Left colon (tissue), 2 donors: ENCODE measurements at regions not wholly inside any gene's neighbourhood (a gene's known extent, or its start where the extent isn't known, plus 50 kb on each side); places are given as distances from the start of the nearest gene placed in this dataset.
"Not testable (repeated sequence)": the region's sequence is repeated elsewhere in the genome, so short reads cannot be mapped to it uniquely, and the experiment has no call there.

Source experiments
- ATAC-seq: fragments of 200-7000 bp; cut with Tn5 transposase; one replicate; pipeline ENCODE4 v1.9.1; 2020; ENCODE audit warnings: mild to moderate bottlenecking, moderate library complexity
- DNase-seq, 2 donors: peaks; one replicate each; pipeline ENCODE4 v3.0.0-alpha.2; 2020
- intact Hi-C, 2 donors: fragments of 100-400 bp; cut with DNase I in 1 of 2; cut with micrococcal nuclease in 1 of 2; formaldehyde crosslinking; loops; one replicate each; pipeline versions ENCODE4 v1.11.2 to v1.14.0; 2022; cut with DNase I, micrococcal nuclease
- donor health status: DM: no; HTN: no; CAD: no.
- donor health status: DM: yes; HTN: yes; CAD: no.

- ATAC-seq (no peak), DNase-seq (no peak)
- intact Hi-C loops = no loop called here
Observed at GRCh38 chr12:126258190-126258589, 1193.0 kb downstream of the AACS start.

GRCh38 chr12:126262829-126263228, 1197.6 kb downstream of the AACS start:
- ATAC-seq = no peak
- intact Hi-C loops = no loop called here
- no peak for DNase-seq

DNA sequence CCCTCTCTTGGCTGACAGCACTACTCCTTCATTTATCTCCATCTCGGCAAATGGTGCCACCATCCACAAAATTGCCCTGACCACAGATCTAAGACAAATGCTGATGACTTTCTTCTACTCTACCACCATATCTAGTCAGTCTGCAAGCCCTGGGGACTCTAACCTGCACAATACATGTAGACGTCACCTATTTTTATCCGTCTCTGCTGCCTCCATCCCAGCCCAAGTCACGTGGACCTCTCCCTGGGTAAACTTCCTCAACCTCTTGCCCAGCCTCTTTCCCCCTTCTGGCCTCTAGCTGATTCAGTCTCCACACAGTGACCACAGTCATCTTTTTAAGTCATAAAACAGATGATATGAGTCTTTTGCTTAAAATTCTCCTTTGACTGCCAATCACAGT, 1203.0 kb downstream of the AACS start:
- ATAC-seq (no peak), DNase-seq (no peak)
- intact Hi-C loops = no loop called here

GRCh38 chr12:126271159-126271558, 1205.9 kb downstream of the AACS start:
- DNase-seq (no peak), ATAC-seq (no peak)
- intact Hi-C loops = no loop called here

GRCh38 chr12:126282691-126283090, 1217.5 kb downstream of the AACS start:
- DNase-seq (no peak), ATAC-seq (no peak)
- intact Hi-C loops = no loop called here

DNA sequence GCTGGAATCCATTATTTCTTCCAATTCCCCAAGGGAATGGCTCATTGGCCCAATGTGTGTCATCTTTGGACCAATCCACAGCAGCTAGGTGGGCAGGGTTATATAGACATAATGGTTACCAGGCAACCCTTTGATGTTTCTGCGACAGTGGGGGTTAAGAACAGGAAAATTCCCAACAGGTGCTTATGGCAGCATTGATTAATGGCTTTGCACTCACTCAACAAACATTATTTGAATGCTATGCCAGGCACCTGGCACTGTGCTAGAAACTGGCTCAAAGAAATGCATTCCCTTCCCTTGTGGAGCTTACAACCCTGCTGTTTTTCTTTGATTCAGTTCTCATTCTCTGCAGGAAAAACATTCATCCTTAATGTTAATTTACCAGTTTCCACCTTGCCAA, 1221.0 kb downstream of the AACS start:
- ATAC-seq = no peak
- intact Hi-C loops = no loop called here

GRCh38 chr12:126290456-126290855, 1225.2 kb downstream of the AACS start:
- ATAC-seq (no peak), DNase-seq (no peak)
- intact Hi-C loops = no loop called here

More for the DNA sequence above, 1221.0 kb downstream of the AACS start:
- DNase-seq = no peak

- intact Hi-C loops, ATAC-seq, DNase-seq: not testable (repeated sequence)
Observed at GRCh38 chr12:126291987-126292386, 1226.8 kb downstream of the AACS start.

DNA sequence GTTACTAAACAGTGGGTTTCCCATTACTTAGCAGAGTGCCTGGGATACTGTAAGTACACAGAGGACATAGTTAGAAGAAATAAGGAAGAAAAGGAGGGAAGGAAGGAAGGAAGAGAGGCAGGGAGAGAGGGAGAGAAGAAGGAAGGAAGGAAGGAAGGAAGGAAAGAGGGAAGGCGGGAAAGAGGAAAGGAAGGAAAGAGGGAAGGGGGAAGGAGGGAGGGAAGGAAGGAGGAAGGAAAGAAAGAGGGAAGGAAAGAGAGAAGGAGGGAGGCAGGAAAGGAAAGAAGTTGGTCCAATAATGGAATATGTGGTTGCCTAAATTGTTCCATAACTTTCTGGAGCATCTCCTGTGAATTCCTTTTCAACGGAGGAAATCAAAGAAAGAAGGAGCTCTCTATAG, 1230.4 kb downstream of the AACS start:
- ATAC-seq (no peak), DNase-seq (no peak)
- intact Hi-C loops = no loop called here

- intact Hi-C loops = no loop called here
- ATAC-seq = no peak
- no peak for DNase-seq
Observed at GRCh38 chr12:126309278-126309677, 1244.0 kb downstream of the AACS start.

- no peak for ATAC-seq
- no peak for DNase-seq
- intact Hi-C loops = no loop called here
Observed at GRCh38 chr12:126312457-126312856, 1247.2 kb downstream of the AACS start.

DNA sequence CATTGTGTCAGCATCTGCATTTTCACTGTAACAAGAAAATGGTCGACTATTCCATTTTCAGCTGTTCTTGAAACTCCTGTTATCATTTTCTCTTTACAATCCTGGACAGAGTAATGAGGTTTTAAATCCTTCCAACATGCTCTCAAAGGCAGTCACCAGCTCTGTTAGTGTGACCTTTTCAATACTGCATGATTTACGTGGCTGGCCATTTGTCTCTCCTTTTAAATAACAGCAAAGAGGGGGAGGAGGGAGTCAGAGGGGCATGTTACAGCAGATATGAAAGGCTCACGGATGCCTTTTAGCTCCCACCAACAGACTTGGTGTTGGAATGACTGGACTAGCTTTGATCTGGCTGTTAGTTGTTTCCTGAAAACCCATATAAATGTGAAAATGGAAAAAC, 1251.2 kb downstream of the AACS start:
- DNase-seq (no peak), ATAC-seq (no peak)
- intact Hi-C loops = no loop called here

DNA sequence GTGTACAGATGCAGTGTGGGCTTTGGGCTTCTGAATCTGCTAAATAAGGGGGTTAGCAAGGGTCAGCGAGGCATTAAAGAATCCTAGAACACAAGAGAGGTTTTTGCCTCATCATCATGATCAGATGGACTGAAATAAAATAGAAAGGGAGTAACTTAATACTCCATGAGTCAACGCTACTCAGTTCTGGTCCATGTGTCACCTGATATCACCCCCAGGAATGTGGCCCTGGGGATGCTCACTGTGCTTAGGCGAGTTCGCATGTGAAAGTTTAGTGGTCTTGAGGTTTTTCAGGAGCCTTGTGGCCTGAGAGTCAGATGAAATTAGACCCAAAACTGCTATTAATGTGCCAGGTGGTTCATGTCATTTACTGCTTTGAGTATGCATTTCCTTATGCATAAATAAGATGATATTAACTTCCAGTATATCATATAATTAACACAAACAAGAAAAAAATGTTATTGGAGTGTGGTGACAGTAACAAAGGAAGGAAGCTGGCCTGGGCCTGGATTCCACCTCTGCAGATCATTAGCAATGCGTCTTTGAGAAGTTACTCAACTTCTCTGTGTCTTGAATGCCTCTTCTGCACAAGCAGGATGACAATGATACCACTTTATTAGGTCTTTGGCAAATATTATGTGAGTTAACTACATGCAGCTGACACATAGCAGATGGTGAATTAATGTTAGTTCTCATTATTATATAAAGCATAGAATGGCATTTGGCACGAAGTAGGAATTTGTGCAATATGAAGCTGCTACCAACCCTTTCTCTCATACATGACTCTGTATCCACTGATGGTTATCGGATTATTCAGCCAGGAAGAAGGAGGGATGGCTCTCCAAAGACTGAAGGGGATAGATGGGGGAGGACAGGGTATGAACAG, 1272.6 kb downstream of the AACS start:
- no peak for DNase-seq
- intact Hi-C loops = no loop called here
- no peak for ATAC-seq

DNA sequence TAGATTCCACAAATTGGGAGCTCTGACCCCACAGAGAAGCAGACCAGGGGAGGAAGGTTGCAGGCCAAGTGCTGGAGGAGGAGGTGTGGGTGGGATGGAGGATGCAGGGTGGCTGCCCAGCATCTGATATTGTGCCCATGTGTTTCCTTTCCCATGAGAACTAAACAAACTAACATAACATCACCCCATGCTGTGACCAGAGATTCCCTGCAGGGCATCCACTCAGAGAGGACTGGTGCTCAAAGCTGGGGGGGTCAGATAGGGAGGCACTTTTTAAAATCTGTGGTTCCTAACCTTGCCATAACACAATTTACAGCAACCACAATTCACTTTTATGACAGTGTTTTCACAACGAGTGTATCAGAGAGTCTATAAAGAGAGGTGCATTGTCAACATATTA, 1277.6 kb downstream of the AACS start:
- DNase-seq (no peak), ATAC-seq (no peak)
- intact Hi-C loops = no loop called here

GRCh38 chr12:126343321-126343720, 1278.1 kb downstream of the AACS start:
- ATAC-seq (no peak), DNase-seq (no peak)
- intact Hi-C loops = no loop called here

DNA sequence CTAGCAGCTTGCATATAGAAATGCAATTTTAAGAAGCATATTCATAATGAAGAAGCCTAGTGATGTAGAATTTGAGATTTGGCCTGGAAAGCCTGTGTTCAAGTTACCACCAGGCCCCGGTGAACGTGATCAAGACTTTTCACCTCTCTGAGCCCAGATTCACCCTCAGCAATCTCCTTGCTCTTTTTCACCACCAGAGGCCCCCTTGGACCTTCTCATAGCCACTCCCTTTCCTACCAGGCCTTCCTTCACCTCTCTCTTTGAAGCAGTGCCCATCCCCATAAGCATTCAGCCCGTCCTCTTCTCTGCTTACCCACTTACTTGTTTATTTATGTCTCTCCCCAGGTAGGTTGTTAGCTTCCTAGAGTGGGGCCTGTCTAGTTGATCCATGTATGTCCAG, 1280.9 kb downstream of the AACS start:
- ATAC-seq = no peak
- DNase-seq = no peak

DNA sequence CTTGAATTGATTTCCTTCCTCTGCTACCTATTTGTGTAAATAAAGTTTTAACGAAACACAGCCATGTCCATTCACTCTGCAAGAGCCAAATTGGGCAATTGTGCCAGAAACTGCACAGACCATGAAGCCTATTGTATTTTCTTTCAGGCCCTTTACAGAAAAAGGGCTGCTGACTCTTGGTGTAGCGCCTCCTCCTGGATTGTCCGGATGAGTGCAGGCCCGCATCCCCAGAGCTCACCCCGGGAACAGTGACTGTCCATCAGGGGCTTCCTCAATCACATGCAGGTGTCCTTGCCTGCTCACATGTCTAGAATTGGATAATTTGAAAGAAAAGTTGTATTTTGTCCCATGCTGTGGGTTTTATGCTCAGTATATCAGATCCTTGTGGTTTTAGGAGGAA, 1282.2 kb downstream of the AACS start:
- intact Hi-C loops = no loop called here
- DNase-seq = no peak
- no peak for ATAC-seq

More for the DNA sequence above, 1280.9 kb downstream of the AACS start:
- intact Hi-C loops = no loop called here

DNA sequence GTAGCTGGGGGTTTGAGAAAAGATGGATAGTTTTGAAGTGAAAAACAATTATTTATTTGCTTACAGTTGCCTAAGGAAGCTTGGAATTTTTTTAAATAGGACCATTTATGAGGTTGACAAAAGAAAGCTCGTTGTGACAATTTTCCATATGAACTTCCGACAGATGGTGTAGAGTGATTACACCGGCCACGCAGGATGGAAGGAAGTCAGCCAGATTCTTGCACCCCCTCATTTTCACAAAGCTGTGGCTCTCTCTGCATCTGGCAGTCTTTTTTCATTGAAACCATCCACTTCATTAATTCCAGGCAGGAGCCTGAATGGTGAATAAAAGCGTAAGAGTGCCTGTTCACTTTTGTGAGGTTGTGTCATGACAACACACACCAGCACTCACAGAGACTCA, 1284.1 kb downstream of the AACS start:
- intact Hi-C loops = no loop called here
- DNase-seq = no peak
- ATAC-seq = no peak

DNA sequence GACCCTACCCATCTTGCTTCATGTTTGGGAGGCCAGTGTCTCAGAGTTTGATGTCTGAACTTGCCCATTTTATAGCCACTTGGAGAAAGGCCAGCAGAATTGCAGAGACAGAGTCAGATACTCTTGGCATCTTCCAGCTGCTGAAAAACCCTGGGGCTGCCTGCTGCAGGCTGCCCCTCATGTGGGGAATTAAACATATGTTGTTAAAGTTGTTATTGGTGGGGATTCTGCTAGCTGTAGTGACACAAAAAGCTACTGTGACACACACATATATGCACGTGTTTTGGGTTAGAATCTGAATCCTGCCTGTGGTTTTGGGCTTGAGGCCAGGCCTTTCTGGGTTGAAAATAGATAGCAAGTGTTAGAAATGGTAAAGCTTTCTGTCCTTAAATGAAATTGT, 1288.4 kb downstream of the AACS start:
- intact Hi-C loops = no loop called here
- ATAC-seq = no peak
- no peak for DNase-seq

- ATAC-seq = no peak
- intact Hi-C loops = no loop called here
- no peak for DNase-seq
Observed at GRCh38 chr12:126354633-126355032, 1289.4 kb downstream of the AACS start.

GRCh38 chr12:126355346-126355745, 1290.1 kb downstream of the AACS start:
- intact Hi-C loops = no loop called here
- ATAC-seq (no peak), DNase-seq (no peak)
